Fibroblast of skin of left quadriceps (primary cell): ENCODE measurements at regions not wholly inside any gene's neighbourhood (a gene's known extent, or its start where the extent isn't known, plus 50 kb on each side); places are given as distances from the start of the nearest gene placed in this dataset.

ENCODE experiments used
- DNase-seq, 2 experiments: peaks; one replicate each; pipeline ENCODE4 v3.0.0-alpha.2; 2013; ENCODE audit warnings: low read depth in 2 of 2

GRCh38 chr16:82358606-82359221, 188.7 kb upstream of the MPHOSPH6 start:
- DNase-seq = no peak

DNA sequence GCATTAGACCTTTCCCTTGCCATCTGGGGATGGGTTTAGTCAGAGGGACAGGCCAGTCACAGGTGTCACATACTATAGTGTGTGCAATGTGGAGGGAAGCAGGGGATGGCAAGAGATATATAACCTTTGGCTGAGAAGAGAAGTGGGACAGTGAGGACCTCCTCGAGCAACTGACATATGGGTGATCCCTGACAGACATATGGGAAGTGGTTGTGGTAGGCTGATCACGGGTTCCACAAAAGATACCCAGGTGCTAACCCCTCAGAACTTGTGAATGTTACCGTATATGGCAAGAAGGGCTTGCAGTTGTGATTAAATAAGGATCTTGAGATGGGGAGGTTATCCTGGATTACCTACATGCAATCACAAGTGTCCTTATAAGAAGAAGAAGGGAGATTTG, 188.1 kb upstream of the MPHOSPH6 start:
- no peak for DNase-seq

DNA sequence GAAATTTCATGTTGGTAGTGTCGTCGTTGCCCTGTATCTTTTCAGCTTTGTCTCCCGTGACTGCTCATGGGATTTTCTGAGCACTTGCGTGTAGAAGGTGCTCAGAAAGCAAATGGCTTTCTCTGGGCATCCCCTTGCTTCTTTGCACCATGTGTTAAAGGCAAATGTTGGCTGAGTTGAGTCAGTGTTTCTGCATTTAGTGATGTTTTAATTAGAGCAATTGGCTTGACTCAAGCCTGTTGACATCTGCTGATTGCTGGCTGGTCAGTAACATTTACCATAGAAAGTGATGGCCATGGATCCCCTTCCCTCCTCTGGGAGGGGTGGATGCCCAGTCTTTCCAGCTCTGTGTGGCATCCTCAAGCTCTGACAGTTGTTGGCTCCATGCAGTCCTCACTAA, 187.2 kb upstream of the MPHOSPH6 start:
- no peak for DNase-seq

- no peak for DNase-seq
Observed at GRCh38 chr16:82350560-82350959, 180.5 kb upstream of the MPHOSPH6 start.

DNA sequence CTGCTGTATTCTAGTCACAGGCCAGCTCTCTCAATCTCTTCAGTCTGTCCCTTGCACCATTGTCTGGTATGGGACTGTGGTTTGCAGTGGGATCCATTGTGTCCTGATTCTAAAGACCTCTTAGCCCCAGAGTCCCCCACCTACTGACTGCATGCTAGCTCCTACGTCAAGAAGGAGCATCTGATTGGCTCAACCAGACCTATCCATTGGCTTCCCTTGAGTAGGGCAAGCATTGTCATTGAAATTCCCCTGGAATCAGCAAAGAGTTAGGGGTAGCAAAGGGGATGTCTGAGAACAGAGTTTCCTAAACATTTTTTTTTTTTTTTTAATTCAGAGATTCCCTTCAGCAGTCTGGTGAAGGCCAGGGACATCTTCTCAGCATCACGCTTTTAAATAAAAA, 175.3 kb upstream of the MPHOSPH6 start:
- no peak for DNase-seq

GRCh38 chr16:82344157-82344556, 174.1 kb upstream of the MPHOSPH6 start:
- DNase-seq = no peak

GRCh38 chr16:82341146-82341669, 171.2 kb upstream of the MPHOSPH6 start:
- DNase-seq = no peak

DNA sequence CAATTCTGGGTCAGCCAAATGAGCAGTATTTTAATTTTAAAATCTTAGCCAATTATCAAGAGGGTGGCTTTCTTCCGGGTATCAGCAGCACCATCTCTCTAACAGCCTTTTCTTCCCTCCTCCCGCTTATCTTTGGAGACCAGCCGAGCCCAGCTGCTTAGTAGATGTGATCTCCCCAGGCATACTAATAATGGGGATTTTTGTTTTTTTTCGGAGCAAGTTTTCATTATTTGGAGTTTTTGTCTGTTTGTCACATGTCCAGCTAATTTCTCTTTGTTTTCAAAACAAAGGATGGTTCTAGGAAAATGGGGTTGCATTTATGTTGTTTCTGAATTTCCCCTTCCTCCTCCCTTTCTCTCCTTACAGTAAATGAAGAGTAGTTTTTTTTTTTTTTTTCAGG, 170.5 kb upstream of the MPHOSPH6 start:
- DNase-seq = no peak

- no peak for DNase-seq
Observed at GRCh38 chr16:82337355-82337754, 167.3 kb upstream of the MPHOSPH6 start.

GRCh38 chr16:82331974-82332750, 162.1 kb upstream of the MPHOSPH6 start:
- no peak for DNase-seq

- DNase-seq = no peak
Observed at GRCh38 chr16:82331397-82331796, 161.4 kb upstream of the MPHOSPH6 start.

- DNase-seq = no peak
Observed at GRCh38 chr16:82329504-82330192, 159.6 kb upstream of the MPHOSPH6 start.

DNA sequence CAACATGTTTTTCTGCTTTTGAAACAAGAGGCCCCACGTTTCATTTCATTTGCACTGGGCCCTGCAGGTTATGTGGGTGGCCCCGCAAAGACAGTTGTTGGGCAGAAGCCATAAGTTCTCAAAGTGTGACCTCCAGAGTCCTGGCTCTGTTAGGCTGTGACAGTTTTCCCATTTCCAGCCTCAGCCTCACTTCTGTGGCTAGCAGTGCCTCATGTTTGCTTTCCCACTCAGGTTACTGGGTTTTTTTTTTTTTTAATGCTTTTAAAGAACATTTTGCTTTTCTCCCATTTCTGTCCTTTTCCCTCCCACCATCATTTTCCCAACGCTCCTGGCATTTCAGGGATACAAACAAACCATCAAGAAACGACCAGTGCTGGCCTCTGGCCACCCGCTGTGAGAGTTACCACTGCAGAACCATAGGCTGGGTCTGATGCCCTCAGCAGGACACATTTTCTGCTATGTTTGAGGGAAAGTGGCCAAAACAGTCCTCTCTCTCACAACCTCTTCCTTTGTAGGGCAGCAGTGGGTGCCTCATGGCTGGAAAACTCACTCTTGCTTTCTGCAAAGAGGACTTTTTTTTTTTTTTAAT, 159.0 kb upstream of the MPHOSPH6 start:
- no peak for DNase-seq

- DNase-seq = no peak
Observed at GRCh38 chr16:82323171-82323570, 153.1 kb upstream of the MPHOSPH6 start.

DNA sequence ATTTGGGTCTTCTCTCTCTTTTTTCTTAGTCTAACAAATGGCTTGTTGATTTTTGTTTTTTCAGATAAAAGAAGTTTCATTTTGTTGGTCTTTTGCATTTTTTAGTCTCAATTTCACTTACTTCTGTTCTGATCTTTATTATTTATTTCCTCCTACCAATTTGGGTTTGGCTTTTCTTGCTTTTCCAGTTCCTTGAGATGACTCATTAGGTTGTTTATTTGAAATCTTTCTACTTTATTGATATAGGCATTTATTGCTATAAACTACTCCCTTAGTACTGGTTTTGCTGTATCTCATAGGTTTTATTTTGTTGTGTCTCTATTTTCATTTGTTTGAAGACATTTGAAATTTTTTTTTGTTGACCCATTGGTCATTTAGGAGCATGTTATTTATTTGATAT, 152.2 kb upstream of the MPHOSPH6 start:
- DNase-seq = no peak

DNA sequence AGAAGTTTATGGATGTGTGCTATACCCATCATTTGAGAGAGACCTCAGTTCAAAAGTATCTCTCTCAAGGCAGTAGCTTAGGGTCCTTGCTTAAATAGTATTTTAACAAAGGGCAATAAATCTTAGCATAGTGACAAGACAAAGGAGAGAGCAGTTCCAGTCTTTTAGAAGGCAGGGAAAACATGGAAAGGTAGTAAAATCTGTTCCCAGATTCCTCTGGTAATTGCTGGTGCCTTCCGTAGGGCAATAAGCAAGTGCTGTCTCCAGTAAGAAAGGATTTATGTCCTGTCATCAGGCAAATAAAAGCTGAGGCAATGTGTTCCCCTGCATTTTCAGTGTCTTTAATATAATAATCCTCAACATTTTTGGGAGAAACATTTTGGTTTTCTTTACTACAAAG, 149.0 kb upstream of the MPHOSPH6 start:
- DNase-seq = no peak

GRCh38 chr16:82317411-82318167, 147.6 kb upstream of the MPHOSPH6 start:
- DNase-seq = no peak

GRCh38 chr16:82313754-82314153, 143.7 kb upstream of the MPHOSPH6 start:
- no peak for DNase-seq

DNA sequence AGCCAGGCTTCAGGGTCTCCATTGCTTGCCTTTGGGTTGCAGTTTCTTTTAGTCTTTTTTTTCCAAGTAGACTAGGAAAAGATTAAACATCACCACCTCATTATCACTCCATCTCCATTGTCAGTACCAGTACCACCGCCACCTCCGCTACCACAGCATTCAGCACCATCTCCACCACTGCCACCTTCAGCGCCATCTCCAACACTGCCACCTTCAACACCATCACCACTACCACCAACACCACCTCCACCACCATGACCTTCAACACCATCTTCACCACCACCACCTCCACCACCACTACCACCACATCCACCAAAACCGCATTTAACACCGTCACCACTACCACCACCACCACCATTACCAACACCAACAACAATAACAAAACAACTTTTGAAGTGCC, 141.5 kb upstream of the MPHOSPH6 start:
- DNase-seq = no peak

DNA sequence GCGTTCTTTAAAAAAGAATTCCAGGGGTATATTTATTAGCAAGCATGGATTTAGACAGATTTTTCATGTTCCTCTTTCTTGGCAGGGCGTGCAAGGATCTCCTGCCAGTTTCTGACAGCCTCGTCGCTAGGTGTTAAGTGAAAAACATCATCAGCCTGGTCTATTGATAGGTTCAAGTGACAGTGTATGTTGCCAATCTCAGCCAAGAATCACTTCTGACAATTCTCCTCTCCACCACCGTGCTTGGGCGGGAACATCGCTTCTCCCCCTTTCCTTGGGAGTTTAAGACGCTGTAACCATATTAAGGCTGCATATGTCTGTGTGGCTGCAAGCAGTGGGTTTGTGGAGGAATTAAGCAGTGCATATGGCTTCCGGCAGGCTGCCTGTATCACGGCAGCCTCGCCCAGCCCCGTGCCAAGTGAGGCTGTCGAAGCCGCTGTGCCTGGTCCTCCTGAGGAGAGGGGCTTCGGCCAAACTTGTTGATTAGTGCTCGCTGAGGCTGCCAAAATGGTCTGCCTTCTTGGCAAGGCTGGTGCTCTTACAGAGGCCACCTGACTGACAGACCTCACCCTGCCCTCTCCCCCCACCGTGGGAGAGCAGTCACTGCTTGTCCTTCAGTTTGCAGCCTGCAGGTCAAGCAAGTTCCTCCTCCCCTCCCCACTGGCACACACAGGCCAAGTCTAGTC, 132.2 kb upstream of the MPHOSPH6 start:
- no peak for DNase-seq

DNA sequence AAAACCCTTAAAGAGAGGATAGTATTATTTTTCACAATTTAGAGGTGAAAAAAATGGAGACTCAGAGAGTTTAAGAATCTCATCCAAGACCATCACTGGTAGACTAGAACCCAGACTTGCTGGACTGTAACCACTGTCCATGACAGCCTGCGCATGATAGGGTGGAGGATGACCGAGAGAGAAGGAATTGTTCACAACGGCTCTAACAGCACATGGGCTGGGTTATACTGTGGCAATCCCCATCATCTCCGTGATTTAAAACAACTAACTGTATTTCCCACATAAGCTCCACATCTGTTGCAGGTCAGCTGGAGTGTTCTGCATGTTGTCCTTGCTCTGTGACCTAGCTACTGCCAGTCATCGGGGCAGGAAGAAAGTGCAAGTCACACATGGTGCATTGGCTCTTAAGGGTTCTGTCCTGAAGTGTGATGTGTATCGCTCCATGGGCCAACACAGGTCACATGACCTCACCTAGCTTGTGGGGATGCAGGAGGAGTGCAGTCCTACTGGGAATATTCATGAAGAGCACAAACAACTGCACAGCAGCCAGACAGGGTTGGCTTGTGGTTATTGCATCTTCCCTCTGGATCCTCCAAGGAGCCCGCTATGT, 131.2 kb upstream of the MPHOSPH6 start:
- no peak for DNase-seq
